ENCODE measurements at regions not wholly inside any gene's neighbourhood (a gene's known extent, or its start where the extent isn't known, plus 50 kb on each side); places are given as distances from the start of the nearest gene placed in this dataset.

DNA sequence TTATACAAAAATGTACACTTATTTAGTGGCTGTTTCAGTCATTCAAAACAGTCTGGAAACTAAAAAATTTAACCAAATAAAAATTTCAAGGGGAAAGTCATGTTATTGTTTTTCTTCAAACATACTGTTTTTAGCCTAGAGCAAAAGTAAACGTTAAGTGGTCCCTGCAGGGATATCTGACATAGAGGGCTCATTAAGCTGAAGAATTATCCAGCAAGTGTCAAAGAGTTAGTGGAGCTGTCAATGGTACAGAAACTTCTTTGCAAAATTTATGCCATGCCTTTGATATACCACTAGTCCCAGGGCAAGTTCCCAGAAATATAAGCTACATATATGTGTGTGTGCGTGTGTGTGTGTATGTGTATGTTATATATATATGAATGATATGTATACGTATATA, 894.2 kb downstream of the KCNJ2 start:
- Mint-ChIP-seq H3K9me3 (peaks cover 5% of the 10 kb centered on the region), H3K36me3 (no peaks in the 10 kb centered on the region), H3K27me3 (no peaks in the 10 kb centered on the region), H3K4me1 (no peaks in the 10 kb centered on the region), H3K4me3 (no peak overlapping the region), H3K27ac (no peak overlapping the region)
- ATAC-seq (ENCODE audit: low read depth) (no peak), DNase-seq (no peak)
- POLR2A ChIA-PET, result no interaction called here

DNA sequence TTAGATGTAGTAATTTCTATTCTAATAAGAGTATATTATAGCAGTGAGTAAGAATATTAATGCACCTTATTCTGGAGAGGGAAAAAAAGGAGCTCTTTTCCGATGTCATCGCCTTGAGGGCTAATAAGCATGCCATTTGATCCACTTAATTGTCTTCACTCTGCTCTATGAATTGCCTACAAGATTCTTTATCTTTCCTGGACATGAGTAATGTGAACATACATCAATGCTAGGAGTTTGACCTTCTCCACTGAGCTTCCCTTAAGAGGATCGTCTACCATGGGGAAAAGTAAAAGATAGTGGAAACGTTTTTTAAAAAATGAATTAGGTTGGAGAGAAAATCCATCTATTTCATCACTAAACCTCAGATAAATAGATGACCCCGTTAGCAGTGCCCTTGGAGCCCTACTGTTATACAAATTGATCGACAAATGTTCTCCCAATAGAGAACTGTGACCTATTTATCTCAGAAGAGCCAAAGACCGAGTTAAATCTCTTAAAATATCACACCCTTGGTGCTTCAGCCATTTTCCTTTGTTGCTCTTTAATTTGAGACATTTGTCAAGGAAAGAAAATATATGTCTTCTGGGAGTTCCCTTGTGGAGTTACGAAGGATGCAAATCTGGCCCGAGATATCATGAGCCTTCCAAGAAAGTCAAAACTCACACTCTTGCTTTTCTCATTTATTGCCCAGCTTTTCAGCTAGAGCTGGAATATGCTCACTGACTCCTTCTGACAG, 898.5 kb downstream of the KCNJ2 start:
- ATAC-seq (ENCODE audit: low read depth) (no peak), DNase-seq (no peak)
- Mint-ChIP-seq H3K4me1 (no peaks in the 10 kb centered on the region), H3K4me3 (no peak overlapping the region), H3K36me3 (no peaks in the 10 kb centered on the region), H3K9me3 (peaks cover 1% of the 10 kb centered on the region), H3K27ac (no peak overlapping the region), H3K27me3 (no peaks in the 10 kb centered on the region)
- POLR2A ChIA-PET, result no interaction called here

GRCh38 chr17:71068408-71068750, 899.0 kb downstream of the KCNJ2 start:
- POLR2A ChIA-PET, result no interaction called here
- Mint-ChIP-seq H3K4me1 (no peaks in the 10 kb centered on the region), H3K4me3 (no peak overlapping the region), H3K27me3 (no peaks in the 10 kb centered on the region), H3K27ac (no peak overlapping the region), H3K9me3 (peaks cover 1% of the 10 kb centered on the region), H3K36me3 (no peaks in the 10 kb centered on the region)
- ATAC-seq (ENCODE audit: low read depth) (no peak), DNase-seq (no peak)

- H3K27ac Mint-ChIP-seq, result no peak overlapping the region
- no peak for DNase-seq
- H3K27me3 Mint-ChIP-seq, result no peaks in the 10 kb centered on the region
- H3K36me3 Mint-ChIP-seq, result no peaks in the 10 kb centered on the region
- no peak overlapping the region for H3K4me3 Mint-ChIP-seq
- peaks cover 1% of the 10 kb centered on the region for H3K9me3 Mint-ChIP-seq
- POLR2A ChIA-PET, result no interaction called here
- no peak for ATAC-seq (ENCODE audit: low read depth)
- H3K4me1 Mint-ChIP-seq, result no peaks in the 10 kb centered on the region
These were observed 901.7 kb downstream of the KCNJ2 start for GRCh38 chr17:71071041-71071440.

DNA sequence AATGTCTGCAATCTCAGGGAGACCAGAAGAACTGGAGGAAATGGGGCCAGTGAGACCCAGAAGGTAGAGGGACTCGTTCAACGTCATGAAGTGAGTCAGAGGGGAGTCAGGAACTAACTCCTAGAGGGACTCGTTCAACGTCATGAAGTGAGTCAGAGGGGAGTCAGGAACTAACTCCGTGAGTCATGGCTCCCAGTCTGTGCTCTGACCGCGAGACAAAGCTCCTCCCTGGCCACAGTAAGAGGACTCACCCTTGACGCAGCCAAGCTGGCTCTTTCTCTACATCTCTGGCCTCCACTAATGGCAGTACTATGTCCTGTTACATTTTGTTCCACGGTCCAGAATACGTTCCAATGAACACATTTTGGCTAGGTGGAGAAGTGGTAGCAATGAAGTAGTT, 902.5 kb downstream of the KCNJ2 start:
- H3K9me3 Mint-ChIP-seq, result peaks cover 1% of the 10 kb centered on the region
- POLR2A ChIA-PET, result no interaction called here
- no peak overlapping the region for H3K27ac Mint-ChIP-seq
- no peak overlapping the region for H3K4me3 Mint-ChIP-seq
- no peaks in the 10 kb centered on the region for H3K27me3 Mint-ChIP-seq
- DNase-seq, result no peak
- H3K4me1 Mint-ChIP-seq, result no peaks in the 10 kb centered on the region
- no peak for ATAC-seq (ENCODE audit: low read depth)
- H3K36me3 Mint-ChIP-seq, result no peaks in the 10 kb centered on the region

DNA sequence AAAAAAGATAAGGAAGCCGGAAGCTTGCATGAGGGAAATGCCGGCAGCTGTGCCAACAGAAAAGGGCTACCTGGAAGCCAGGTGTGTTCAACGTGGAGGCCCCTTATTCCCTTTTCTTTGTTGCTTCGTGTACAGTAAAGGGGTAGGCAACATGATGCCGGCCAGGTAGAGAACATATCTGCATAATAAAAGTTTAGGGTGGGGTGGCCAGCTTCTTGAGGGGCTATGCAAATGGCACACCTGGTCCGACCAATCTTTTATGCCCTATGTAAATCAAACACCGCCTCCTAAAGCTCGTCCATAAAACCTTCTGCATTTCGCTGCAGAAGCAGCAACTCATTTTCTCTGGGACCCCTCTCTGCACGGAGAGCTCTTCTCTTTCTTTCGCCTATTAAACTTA, 911.6 kb downstream of the KCNJ2 start:
- DNase-seq (no peak), ATAC-seq (ENCODE audit: low read depth) (no peak)
- no peaks in the 10 kb centered on the region for H3K36me3 Mint-ChIP-seq
- H3K27ac Mint-ChIP-seq, result no peak overlapping the region
- peaks cover 9% of the 10 kb centered on the region for H3K9me3 Mint-ChIP-seq
- no peak overlapping the region for H3K4me3 Mint-ChIP-seq
- no peaks in the 10 kb centered on the region for H3K27me3 Mint-ChIP-seq
- POLR2A ChIA-PET, result no interaction called here
- H3K4me1 Mint-ChIP-seq, result no peaks in the 10 kb centered on the region

- ATAC-seq (ENCODE audit: low read depth), result no peak
- no peaks in the 10 kb centered on the region for H3K27me3 Mint-ChIP-seq
- no peak overlapping the region for H3K4me3 Mint-ChIP-seq
- H3K27ac Mint-ChIP-seq, result no peak overlapping the region
- POLR2A ChIA-PET, result no interaction called here
- no peaks in the 10 kb centered on the region for H3K36me3 Mint-ChIP-seq
- no peaks in the 10 kb centered on the region for H3K4me1 Mint-ChIP-seq
- peaks cover 9% of the 10 kb centered on the region for H3K9me3 Mint-ChIP-seq
- DNase-seq, result no peak
These were observed 912.3 kb downstream of the KCNJ2 start for GRCh38 chr17:71081666-71082065.

DNA sequence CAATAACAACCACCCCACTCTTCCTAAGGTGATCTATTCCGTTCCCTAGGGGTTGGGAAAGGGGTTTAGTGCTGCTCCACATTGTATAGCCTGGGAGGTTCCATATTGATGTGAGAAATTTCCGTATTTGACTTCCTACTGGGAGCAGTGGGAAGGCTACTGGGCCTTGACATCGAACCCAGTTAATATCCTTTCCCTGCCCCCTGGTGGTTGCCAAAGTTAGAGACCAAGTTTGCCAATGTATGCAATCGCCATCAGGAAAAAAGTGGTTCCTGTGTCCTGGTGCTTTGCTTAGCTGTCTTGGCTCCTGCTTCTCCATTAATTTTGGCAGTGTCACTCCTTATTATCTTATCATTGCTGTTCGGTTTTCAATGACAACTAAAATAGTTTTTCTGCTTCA, 914.9 kb downstream of the KCNJ2 start:
- ATAC-seq (ENCODE audit: low read depth) (no peak), DNase-seq (no peak)
- no peaks in the 10 kb centered on the region for H3K4me1 Mint-ChIP-seq
- H3K9me3 Mint-ChIP-seq, result peaks cover 7% of the 10 kb centered on the region
- no peaks in the 10 kb centered on the region for H3K36me3 Mint-ChIP-seq
- H3K27me3 Mint-ChIP-seq, result no peaks in the 10 kb centered on the region
- POLR2A ChIA-PET, result no interaction called here
- no peak overlapping the region for H3K27ac Mint-ChIP-seq
- H3K4me3 Mint-ChIP-seq, result no peak overlapping the region

DNA sequence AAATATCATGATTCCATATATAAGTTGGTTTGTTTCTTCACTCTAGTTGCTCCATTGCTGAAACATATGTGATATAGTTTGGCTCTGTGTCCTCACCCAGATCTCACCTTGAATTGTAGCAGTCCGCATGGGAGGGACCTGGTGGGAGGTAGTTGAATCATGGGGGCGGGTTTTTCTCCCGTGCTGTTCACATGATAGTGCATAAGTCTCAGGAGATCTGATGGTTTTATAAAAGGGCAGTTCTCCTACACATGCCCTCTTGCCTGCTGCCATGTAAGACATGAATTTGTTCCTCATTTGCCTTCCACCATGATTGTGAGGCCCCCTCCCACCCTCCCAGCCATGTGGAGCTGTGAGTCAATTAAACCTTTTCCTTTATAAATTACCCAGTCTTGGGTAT, 915.5 kb downstream of the KCNJ2 start:
- Mint-ChIP-seq H3K27ac (no peak overlapping the region), H3K9me3 (peaks cover 6% of the 10 kb centered on the region), H3K27me3 (no peaks in the 10 kb centered on the region), H3K36me3 (no peaks in the 10 kb centered on the region), H3K4me3 (no peak overlapping the region), H3K4me1 (no peaks in the 10 kb centered on the region)
- POLR2A ChIA-PET, result no interaction called here
- DNase-seq (no peak), ATAC-seq (ENCODE audit: low read depth) (no peak)

DNA sequence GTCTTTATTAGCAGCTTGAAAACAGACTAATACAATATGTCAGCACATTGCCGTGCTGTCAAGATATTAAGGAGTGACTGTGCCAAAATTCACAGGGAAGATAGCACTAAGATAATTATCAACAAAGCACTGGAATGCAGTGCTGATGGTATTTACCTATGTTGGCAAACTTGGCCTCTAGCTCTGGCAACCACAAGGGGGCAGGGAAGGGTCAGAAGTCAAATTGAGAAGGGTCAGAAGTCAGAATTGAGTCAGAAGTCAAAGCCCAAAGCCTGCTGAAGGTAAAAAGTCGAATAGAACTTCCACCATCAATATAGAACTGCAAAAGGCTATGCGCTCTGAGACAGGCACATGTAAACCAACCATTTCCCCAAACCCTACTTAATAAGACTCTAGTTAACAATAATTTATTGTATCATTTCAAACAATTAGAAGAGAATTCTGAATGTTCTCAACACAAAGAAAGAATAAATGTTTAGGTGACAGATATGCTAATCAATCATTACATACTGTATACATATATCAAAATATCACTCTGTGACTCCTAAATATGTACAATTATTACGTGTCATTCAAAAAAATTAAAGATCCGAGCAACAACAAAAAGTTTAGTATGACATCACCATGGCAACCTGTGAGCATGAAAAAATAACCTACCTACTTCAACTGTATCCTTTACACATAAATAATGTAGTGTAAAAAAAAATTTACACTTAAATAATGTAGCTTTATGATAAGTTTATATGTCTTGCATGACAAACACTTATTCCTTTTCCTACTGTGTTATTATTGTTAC, 916.1 kb downstream of the KCNJ2 start:
- ATAC-seq (ENCODE audit: low read depth) (no peak), DNase-seq (no peak)
- H3K9me3 Mint-ChIP-seq, result peaks cover 3% of the 10 kb centered on the region
- H3K4me3 Mint-ChIP-seq, result no peak overlapping the region
- no peaks in the 10 kb centered on the region for H3K4me1 Mint-ChIP-seq
- H3K27ac Mint-ChIP-seq, result no peak overlapping the region
- POLR2A ChIA-PET, result no interaction called here
- no peaks in the 10 kb centered on the region for H3K36me3 Mint-ChIP-seq
- no peaks in the 10 kb centered on the region for H3K27me3 Mint-ChIP-seq

DNA sequence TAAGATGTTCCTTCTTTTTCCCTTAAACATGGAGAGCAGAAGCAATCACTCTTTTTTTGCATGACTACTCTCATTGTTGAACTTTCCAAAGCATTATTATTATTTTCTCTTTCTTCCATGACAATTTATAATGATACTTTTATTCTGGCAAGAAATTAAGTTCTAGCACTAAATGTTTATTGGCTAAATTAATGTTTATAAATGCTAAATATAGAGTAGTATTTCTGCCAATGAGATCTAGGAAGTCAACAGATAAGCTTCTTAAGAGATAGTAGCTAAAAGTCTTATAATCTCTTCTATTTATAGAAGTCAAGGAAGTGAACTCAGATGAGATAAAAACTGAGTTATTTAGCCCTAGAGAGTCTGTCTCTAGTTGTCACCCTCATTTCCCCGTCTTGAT, 920.1 kb downstream of the KCNJ2 start:
- no peak for DNase-seq
- H3K27ac Mint-ChIP-seq, result no peak overlapping the region
- H3K4me3 Mint-ChIP-seq, result no peak overlapping the region
- H3K27me3 Mint-ChIP-seq, result no peaks in the 10 kb centered on the region
- ATAC-seq (ENCODE audit: low read depth), result no peak
- POLR2A ChIA-PET, result no interaction called here
- peaks cover 7% of the 10 kb centered on the region for H3K9me3 Mint-ChIP-seq
- H3K36me3 Mint-ChIP-seq, result no peaks in the 10 kb centered on the region
- H3K4me1 Mint-ChIP-seq, result no peaks in the 10 kb centered on the region

DNA sequence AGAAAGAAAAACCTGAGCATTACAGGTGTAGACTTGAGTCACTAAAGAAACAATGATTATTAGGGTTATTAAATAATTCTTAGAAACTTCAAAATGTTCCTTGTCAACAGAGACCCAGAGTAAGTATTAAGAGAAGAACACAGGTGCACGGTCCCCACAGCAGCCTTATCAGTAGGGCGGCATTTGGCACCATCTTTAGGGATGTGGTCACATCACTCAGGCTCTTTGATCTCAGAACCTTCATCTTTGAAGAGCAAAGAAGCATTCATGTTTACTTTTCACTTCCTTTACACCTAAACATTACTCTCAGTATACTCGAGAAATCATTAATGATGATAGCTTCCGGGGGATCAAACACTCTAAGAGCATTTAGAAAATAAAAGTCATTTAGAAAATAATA, 928.7 kb downstream of the KCNJ2 start:
- Mint-ChIP-seq H3K36me3 (no peaks in the 10 kb centered on the region), H3K4me3 (no peak overlapping the region), H3K9me3 (peaks cover 3% of the 10 kb centered on the region), H3K4me1 (no peaks in the 10 kb centered on the region), H3K27ac (no peak overlapping the region), H3K27me3 (no peaks in the 10 kb centered on the region)
- POLR2A ChIA-PET, result no interaction called here
- DNase-seq (no peak), ATAC-seq (ENCODE audit: low read depth) (no peak)

GRCh38 chr17:71099003-71099714, 929.8 kb downstream of the KCNJ2 start:
- ATAC-seq (ENCODE audit: low read depth), result no peak
- Mint-ChIP-seq H3K4me3 (no peak overlapping the region), H3K27ac (no peak overlapping the region), H3K4me1 (no peaks in the 10 kb centered on the region), H3K9me3 (peaks cover 3% of the 10 kb centered on the region), H3K27me3 (no peaks in the 10 kb centered on the region), H3K36me3 (no peaks in the 10 kb centered on the region)
- POLR2A ChIA-PET, result no interaction called here
- DNase-seq, result no peak

GRCh38 chr17:71102777-71103176, 933.4 kb downstream of the KCNJ2 start:
- DNase-seq, result no peak
- peaks cover 2% of the 10 kb centered on the region for H3K9me3 Mint-ChIP-seq
- POLR2A ChIA-PET, result no interaction called here
- no peaks in the 10 kb centered on the region for H3K27me3 Mint-ChIP-seq
- no peak for ATAC-seq (ENCODE audit: low read depth)
- H3K27ac Mint-ChIP-seq, result no peak overlapping the region
- H3K4me1 Mint-ChIP-seq, result no peaks in the 10 kb centered on the region
- H3K36me3 Mint-ChIP-seq, result no peaks in the 10 kb centered on the region
- H3K4me3 Mint-ChIP-seq, result no peak overlapping the region
